Stimulated activated CD4-positive, alpha-beta T cell treated with anti-CD3 and anti-CD28 coated beads, Interleukin-2, amount 100 ng/mL, for 4 hours (primary cell): ENCODE measurements at regions not wholly inside any gene's neighbourhood (a gene's known extent, or its start where the extent isn't known, plus 50 kb on each side); places are given as distances from the start of the nearest gene placed in this dataset.

Source experiments
- DNase-seq: peaks from one replicate; pipeline ENCODE4 v3.0.0-alpha.2; 2020; ENCODE audit warnings: low read depth

GRCh38 chr21:16366207-16366606 lies 636.4 kb downstream of the USP25 start:
- DNase-seq = no peak

- no peak for DNase-seq
Observed at GRCh38 chr21:16367079-16367478, 637.3 kb downstream of the USP25 start.

GRCh38 chr21:16370186-16370585 lies 640.4 kb downstream of the USP25 start:
- DNase-seq = no peak

GRCh38 chr21:16372586-16372985 lies 642.8 kb downstream of the USP25 start:
- no peak for DNase-seq

GRCh38 chr21:16376673-16377072 lies 646.9 kb downstream of the USP25 start:
- DNase-seq = no peak

- no peak for DNase-seq
Observed at GRCh38 chr21:16377120-16377658, 647.4 kb downstream of the USP25 start.

- DNase-seq = no peak
Observed at GRCh38 chr21:16377857-16378256, 648.1 kb downstream of the USP25 start.

- no peak for DNase-seq
Observed at GRCh38 chr21:16378525-16378924, 648.7 kb downstream of the USP25 start.

GRCh38 chr21:16388291-16388690 lies 658.5 kb downstream of the USP25 start:
- no peak for DNase-seq

GRCh38 chr21:16388911-16389560 lies 659.3 kb downstream of the USP25 start:
- no peak for DNase-seq

GRCh38 chr21:16389643-16390042 lies 659.9 kb downstream of the USP25 start:
- no peak for DNase-seq

GRCh38 chr21:16395285-16395684 lies 665.5 kb downstream of the USP25 start:
- DNase-seq = no peak

- no peak for DNase-seq
Observed at GRCh38 chr21:16402752-16403151, 673.0 kb downstream of the USP25 start.

- DNase-seq = no peak
Observed at GRCh38 chr21:16404776-16405175, 675.0 kb downstream of the USP25 start.

- DNase-seq = no peak
Observed at GRCh38 chr21:16406355-16406754, 676.6 kb downstream of the USP25 start.

GRCh38 chr21:16407403-16408240 lies 677.8 kb downstream of the USP25 start:
- no peak for DNase-seq

- DNase-seq = no peak
Observed at GRCh38 chr21:16408280-16408679, 678.5 kb downstream of the USP25 start.

GRCh38 chr21:16409352-16409751 lies 679.6 kb downstream of the USP25 start:
- no peak for DNase-seq

GRCh38 chr21:16418226-16418625 lies 688.4 kb downstream of the USP25 start:
- DNase-seq = no peak

GRCh38 chr21:16418642-16419041 lies 688.9 kb downstream of the USP25 start:
- DNase-seq = no peak

- no peak for DNase-seq
Observed at GRCh38 chr21:16419188-16419921, 689.6 kb downstream of the USP25 start.

- no peak for DNase-seq
Observed at GRCh38 chr21:16420031-16420724, 690.4 kb downstream of the USP25 start.
